Right renal cortex interstitium (tissue), 3 donors: ENCODE measurements at regions not wholly inside any gene's neighbourhood (a gene's known extent, or its start where the extent isn't known, plus 50 kb on each side); places are given as distances from the start of the nearest gene placed in this dataset.
A peak's percentile ranks its signal among the peaks of the same experiment; 100 is the strongest.

Experiments used
- DNase-seq, 3 donors: peaks; one replicate each; pipeline ENCODE4 v3.0.0-alpha.2; 2013; ENCODE audit warnings: low read depth in 3 of 3, low spot score in 2 of 3

- DNase-seq: no peak
These were observed 175.8 kb upstream of the PIEZO2 start for GRCh38 chr18:11324956-11325882.

GRCh38 chr18:11324510-11324909, 175.1 kb upstream of the PIEZO2 start:
- DNase-seq: no peak

- DNase-seq: no peak
These were observed 174.0 kb upstream of the PIEZO2 start for GRCh38 chr18:11323359-11323819.

DNA sequence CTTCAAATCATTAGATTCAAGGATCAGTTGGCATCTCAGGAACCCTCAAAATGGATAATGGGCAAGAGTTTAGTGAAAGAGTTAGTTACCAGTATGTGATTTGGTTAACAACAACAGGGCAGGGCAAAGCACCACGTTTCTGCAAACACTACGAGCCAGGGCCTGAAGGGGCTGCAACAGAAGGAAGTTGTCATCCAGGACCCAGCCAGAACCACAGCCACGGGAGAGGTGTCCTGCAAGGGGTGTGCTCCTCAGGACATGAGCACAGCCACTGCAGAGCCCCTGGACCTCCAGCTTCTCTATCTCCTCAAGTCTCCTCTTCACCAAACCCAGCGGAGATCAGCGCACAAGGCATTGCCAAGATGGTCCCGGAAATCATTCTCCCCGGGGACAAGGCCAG, 173.3 kb upstream of the PIEZO2 start:
- DNase-seq: no peak

GRCh38 chr18:11322006-11322405, 172.6 kb upstream of the PIEZO2 start:
- DNase-seq: no peak

GRCh38 chr18:11320986-11321385, 171.6 kb upstream of the PIEZO2 start:
- DNase-seq: no peak

DNA sequence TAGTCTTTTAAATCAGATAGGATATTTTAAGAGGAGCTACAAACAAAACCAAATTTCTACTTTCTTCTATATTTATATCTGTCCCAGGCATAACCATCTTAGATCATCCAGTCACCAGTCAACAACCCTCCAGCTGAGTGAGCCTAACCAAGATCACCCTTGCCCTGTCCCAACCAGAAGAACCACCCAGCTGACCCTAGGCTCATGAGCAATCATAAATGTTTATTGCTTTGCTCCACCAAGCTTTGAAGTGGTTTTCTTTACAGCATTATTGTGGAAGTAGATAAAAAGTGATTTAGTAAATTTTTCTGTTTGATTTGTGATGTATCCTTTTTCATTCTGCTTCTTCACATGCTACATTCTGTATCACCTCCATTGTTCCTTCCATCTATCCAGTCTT, 167.2 kb upstream of the PIEZO2 start:
- DNase-seq: no peak

DNA sequence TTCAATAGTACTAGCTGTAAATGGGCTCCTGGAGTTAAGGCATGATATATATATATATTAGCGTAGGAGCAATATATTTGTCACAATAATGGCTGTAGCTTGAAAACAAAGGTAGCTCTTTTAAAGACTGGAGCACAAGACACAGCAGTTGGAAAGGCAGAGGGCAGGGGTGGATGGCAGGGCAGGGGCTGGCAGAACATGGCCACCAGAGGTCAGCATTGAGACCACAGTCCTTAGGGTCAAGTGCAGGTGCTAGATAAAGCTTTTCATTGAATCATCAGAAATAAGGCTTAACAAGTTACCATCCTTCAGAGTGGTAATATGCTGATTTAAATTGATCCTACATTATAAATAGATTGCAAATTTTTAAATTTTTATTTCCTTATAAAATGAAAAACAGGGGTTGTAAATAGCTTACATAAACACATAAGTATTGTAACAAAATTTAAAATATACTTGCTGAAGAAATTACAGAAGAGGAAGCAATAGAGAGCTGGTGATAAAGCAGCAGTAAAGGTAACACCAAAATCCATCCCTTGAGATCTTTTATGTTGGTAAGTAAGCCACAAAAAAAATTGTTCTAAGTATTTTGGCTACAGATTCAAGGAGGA, 161.2 kb upstream of the PIEZO2 start:
- peak in 1 of 3 donors; percentile 2 for DNase-seq

DNA sequence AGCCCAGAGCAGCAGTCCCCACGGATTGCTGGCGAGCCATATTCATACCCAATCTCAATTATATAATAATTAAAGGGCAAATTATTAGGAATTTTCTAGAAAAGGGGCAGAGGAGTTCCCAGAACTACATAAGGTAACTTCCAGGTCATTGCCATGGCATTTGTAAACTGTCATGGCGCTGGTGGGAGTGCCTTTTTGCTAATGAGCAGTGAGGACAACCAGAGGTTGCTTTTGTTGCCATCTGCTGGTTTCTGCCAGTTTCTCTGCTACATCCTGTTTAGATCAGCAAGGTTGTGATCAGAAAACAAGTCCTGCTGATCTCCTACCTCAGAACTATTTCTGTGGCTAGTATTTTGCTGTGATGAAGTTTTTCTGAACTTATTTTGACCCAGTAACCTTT, 159.8 kb upstream of the PIEZO2 start:
- DNase-seq: no peak

DNA sequence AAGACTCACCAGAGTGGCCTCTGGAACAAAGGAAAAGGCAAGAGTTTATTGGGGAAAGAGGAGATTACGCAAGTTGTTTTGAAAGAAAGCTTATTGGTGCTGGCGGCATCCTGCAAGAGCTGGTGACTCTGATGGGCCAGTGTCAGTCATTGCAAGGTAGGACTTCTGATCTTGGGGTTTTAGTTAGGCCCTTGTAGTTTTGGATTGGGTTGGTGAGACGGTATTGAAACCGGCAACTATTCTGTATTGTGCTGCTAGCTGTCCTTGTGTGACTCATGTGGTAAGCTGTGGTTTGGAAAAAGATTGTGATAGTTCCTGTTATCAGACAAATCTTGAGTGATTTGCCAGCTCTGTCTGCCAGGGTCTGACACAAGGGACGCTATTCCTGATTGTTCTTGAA, 159.1 kb upstream of the PIEZO2 start:
- DNase-seq: no peak

DNA sequence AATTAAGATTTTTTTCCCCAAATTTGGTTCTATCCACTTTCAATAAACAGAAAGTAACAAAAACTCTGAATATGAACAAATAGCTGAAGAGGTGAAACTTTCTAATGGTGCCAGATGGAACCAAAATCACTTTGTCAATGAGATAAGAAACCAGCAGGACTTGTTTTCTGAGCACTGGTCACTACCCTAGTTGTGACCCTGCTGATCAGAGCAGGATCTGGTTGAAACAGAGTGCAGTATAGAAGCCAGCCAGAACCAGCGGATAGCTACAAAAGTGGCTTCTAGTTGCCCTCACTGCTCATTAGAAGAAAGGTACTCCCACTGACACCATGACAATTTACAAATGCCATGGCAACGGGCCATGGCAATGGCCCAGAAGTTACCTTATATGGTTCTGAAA, 158.3 kb upstream of the PIEZO2 start:
- no peak for DNase-seq

DNA sequence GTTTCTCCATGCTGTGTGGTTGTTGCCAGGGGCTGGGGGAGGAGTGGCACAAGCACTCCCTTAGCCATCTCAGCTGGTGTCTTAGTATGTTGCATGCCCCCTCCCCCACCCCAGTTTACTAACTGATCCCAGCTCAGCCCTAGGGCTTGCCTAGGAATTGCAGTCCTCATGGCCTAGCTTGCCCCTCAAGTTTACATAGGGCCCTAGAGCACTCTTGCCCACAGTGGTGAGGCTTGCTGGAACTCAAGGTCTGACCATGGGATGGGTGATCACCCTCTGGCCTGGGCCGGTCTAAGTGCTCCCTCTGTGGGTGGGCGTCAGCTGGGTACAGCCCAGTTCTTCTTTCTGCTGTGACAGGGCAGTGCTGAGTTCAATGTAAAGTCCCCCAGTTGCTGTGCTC, 156.1 kb upstream of the PIEZO2 start:
- no peak for DNase-seq

- DNase-seq: no peak
These were observed 155.6 kb upstream of the PIEZO2 start for GRCh38 chr18:11304928-11305327.

DNA sequence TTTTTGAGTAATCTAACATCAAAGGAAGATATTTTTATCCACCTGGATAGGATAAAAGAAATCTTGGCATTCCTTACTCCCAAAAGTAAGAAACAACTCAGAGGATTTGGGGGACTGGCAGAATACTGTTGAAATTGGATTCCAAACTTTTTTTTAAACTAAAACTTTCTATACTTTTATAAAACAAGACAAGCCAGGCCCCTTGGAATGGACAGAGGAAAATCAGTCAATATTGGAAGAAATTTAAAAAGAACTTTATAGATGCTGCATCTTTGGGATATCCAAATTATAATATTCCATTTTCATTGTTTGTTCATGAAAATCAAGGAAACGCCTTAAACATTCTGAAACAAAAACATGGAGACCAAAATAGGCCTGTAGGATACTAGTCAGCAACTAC, 147.6 kb upstream of the PIEZO2 start:
- no peak for DNase-seq

- no peak for DNase-seq
These were observed 144.4 kb upstream of the PIEZO2 start for GRCh38 chr18:11293794-11294193.

- DNase-seq: no peak
These were observed 141.4 kb upstream of the PIEZO2 start for GRCh38 chr18:11290786-11291185.

GRCh38 chr18:11289248-11289647, 139.9 kb upstream of the PIEZO2 start:
- no peak for DNase-seq

GRCh38 chr18:11288401-11288800, 139.0 kb upstream of the PIEZO2 start:
- no peak for DNase-seq

DNA sequence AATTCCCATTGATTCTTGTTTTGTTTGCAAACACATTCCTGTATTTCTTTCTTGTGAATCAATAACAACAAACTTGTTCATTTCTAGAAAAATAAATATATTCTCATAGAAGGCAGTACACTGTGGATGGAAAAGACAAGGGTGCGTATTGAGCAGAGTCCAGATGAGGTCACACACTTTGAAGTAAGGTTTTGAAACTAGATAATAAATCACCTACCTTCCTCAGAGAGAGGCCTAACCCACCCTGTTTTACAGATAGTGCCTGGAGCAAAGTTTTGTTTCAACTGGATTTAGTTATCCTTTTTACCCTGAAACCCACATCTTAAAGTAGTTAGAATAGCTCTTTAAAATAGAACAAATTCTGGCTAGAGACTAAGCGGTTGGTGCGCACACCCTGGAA, 137.1 kb upstream of the PIEZO2 start:
- no peak for DNase-seq

- DNase-seq: no peak
These were observed 135.4 kb upstream of the PIEZO2 start for GRCh38 chr18:11284811-11285210.

DNA sequence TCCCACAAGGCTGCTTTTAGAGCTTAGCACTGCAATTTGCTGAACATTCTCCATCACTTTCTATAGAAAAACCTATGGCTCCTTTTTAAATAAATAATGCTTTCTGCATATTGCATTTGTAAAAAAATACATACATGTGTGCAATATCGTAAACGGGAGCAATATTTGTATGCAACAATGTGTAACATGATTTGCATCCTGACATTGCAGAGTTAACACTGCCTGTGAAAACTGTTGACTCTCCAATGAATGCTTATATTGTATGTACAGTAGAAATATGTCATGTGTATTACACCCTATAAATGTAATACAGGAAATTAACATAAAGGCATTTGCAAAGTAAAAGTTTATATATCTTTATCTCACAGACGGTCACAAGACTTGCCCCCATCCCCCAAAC, 135.0 kb upstream of the PIEZO2 start:
- DNase-seq: no peak

- DNase-seq: no peak
These were observed 134.3 kb upstream of the PIEZO2 start for GRCh38 chr18:11283479-11284161.
